ENCODE measurements at regions not wholly inside any gene's neighbourhood (a gene's known extent, or its start where the extent isn't known, plus 50 kb on each side); places are given as distances from the start of the nearest gene placed in this dataset.

GRCh38 chr3:59546522-59546921 is 496.7 kb upstream of the CFAP20DC start:
- no peak for DNase-seq (ENCODE audit: low read depth, low spot score)

DNA sequence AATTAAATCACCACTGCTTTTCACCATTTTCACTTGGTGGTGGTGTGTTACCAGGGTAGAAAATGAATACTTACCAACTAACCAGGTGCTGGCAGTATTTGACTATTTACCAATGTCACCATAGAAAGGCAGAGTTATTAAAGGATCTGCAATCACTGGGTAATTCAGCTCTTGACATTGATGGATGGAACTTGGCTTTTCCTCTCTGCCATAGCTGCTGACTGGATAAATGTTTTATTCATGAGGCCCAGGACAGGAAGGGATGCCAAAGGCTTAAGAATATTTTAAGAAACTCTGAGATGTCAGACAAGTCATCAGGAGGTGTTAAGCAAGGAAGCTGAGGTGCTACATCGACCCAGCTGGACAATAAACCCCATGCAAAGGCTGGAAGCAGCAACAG is 495.5 kb upstream of the CFAP20DC start:
- no peak for DNase-seq (ENCODE audit: low read depth, low spot score)

DNA sequence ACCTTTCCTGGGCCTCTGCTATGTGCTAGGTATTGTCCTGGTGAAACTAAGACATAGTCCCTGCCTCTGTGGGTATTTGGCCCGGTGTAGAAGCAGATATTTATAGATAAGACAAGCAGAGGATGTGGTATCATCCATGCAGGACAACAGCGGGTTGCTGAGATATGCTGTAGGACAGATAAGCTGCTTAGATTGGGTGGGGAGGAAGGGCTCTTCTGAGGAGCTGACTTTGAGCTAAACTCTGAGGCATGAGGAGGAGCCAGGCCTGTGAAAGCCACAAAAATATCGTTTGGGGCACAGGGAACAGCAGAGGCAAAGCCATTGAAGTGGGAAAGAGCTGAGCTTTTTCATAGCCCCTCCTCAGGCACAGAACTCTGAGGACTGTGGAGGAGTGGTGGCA is 492.5 kb upstream of the CFAP20DC start:
- DNase-seq (ENCODE audit: low read depth, low spot score) = no peak

GRCh38 chr3:59540696-59541095 is 490.9 kb upstream of the CFAP20DC start:
- DNase-seq (ENCODE audit: low read depth, low spot score) = no peak

- peak; percentile 41 for DNase-seq (ENCODE audit: low read depth, low spot score)
Observed at GRCh38 chr3:59540241-59540640, 490.4 kb upstream of the CFAP20DC start.

DNA sequence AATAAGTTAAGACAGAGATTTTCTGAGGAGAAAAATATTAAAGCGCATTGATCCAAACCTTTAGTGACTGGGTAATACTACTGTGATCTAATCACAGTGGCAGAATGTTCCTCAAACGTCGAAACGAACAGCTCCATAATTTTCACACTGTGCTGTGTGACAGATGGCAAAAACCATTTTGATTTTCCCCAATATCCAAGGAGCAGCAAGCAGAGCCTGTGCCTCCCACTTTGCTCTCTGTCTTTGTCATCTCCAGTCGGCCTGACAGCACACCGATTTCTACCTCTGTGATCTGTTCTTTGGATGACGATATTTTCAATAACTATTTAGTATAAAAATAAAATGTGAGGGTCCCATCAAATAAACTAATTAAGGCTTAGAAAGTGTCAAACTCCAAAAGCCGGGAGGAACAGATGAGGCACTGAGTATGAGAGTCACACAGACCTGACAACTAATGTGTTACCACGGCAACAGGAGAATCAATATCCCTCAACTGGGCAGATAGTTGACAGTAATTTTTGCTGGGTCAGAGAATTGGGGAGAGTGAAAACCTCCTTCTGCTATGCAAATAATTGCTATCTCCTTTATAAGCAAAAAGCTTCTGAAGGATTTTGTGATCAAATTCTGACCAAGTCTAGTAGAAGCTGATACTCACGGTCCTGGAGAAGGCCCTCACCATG is 489.1 kb upstream of the CFAP20DC start:
- DNase-seq (ENCODE audit: low read depth, low spot score) = no peak

DNA sequence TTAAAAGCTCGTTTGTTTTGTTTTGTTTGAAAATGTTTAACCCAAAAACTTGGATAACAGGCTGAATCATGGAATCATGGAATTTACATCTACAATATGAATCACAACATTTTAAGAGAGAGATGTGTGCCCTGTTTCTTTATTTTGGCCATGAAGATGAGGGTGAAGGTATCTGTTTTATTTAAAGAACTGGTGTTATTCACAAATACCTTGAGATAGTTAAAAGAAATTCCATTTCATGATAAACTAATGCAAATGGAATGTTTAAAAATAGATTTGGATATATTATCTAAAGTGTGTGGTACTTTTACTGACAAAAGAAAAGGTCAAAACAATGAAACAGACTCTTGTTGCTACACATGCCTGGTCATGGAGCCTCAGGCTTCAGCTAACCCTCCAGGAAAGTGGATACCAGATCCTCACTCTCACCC is 486.0 kb upstream of the CFAP20DC start:
- DNase-seq (ENCODE audit: low read depth, low spot score) = no peak

DNA sequence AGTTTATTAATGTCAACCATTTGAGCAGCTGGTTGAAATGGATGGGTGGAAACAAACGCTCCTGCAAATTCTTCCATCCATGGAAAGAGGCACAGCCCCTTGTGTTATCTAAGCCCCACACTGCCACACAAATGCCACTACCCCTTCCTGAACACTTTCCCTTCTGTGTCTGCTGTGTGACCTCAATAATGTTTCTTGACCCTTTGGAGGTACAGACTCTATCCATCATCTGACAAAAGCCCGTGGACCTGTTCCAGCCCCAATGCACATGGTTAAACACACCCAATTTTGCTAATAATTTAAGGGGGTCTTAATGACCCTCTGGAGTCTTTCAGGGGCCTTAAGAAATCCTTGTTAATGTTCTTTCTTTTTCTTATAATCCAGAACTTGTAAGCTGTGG is 482.2 kb upstream of the CFAP20DC start:
- no peak for DNase-seq (ENCODE audit: low read depth, low spot score)

DNA sequence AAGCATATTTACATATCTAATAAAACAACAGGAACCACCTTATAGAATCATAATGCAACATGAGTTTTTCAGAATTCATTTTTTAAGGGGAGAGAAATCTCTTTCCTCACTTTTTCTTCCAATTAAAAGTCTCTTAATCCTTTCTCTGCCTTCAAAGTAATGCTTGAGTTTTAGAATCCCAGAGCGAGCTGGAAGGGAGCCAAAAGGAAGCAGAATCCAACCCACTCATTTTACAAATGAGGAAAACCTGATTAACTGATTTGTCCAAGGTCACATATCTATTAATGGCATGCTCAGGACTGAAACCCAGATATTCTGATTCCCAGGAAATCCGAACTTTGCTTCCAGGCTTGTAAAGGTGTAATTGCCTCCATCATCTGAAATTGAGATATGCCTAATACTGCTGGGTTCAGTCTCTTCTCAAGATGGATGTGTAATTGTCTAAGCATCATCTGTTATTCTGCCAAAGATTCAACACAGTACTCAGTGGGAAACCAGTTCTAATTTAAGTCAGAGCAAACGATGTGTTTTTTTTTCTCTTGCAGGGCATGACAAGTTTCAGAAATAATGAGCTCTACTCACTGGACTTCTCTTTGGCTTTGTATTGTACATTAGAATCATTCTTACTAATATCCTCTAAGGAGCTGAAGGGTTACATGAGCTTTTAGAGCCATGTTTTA is 481.4 kb upstream of the CFAP20DC start:
- no peak for DNase-seq (ENCODE audit: low read depth, low spot score)

GRCh38 chr3:59528251-59528650 is 478.4 kb upstream of the CFAP20DC start:
- DNase-seq (ENCODE audit: low read depth, low spot score) = no peak

DNA sequence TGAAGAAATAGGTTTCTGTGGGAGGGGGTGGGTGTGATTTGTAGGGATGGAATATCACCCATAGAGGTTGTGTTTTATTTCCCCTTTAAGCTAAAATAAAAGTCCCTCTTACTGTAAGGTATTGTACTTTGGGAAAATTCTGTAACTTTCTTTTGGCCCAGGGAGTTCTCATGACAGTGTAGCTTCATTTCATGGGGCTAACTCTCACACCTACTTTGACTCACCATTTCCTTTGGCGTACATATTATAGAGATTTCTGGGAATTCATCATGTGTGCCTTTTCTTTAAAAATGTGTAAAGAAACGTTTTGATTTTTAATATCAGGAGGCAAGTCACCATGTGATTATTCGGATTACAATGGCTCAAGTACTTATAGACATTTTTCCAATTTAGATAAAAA is 477.7 kb upstream of the CFAP20DC start:
- DNase-seq (ENCODE audit: low read depth, low spot score) = no peak

DNA sequence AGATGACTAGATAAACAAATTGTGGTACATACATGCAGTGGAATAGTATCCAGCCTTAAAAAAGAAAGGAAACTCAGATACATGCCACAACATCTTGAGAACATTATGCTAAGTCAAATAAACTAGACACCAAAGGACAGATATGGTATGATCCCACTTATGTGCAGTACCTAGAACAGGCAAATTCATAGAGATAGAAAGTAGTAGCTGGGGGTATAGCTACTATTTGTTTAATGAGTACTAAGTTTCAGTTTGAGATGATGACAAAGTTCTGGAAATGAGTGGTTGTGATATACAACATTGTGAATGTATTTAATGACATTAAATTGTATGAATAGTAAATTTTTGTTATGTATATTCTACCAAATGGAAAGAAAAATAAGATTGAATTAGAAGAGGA is 477.2 kb upstream of the CFAP20DC start:
- no peak for DNase-seq (ENCODE audit: low read depth, low spot score)

DNA sequence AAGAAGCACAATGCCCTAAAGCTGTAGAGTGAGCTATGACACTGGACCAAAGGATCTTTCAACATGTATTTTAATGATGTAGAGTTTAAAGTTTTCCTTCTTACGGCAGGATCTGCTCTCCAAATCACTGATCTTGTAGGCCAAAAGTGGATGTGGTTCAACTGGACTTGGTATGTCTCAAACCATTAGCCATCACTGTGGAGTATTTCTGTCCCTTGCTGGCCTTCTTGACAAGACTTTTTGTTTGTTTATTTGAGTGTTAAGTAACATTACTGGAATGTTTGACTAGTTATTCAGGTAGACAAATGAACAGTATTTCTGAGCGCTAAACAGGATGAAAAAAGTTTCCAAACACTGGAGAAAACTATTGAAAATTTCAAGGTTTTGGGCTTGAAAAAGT is 472.7 kb upstream of the CFAP20DC start:
- no peak for DNase-seq (ENCODE audit: low read depth, low spot score)

DNA sequence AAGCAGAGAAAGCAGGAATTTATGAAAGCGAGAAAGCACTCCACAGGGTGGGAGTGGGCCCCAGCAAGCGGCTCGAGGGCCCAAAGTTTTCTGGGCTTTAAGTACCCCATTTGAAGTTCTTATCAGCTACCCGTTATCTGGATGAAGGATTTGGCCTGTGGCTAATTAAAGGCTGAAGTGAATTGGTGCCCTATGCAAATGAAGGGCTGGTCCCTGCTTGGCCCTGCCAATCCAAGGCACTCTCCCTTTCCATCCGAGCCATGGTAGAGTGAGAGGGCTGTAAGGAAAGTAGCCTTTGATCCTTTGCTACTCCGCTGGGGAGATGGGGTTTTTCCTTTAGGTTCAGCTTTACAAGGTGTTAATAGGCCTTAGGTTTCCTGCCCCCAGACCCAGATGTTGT is 469.3 kb upstream of the CFAP20DC start:
- no peak for DNase-seq (ENCODE audit: low read depth, low spot score)

DNA sequence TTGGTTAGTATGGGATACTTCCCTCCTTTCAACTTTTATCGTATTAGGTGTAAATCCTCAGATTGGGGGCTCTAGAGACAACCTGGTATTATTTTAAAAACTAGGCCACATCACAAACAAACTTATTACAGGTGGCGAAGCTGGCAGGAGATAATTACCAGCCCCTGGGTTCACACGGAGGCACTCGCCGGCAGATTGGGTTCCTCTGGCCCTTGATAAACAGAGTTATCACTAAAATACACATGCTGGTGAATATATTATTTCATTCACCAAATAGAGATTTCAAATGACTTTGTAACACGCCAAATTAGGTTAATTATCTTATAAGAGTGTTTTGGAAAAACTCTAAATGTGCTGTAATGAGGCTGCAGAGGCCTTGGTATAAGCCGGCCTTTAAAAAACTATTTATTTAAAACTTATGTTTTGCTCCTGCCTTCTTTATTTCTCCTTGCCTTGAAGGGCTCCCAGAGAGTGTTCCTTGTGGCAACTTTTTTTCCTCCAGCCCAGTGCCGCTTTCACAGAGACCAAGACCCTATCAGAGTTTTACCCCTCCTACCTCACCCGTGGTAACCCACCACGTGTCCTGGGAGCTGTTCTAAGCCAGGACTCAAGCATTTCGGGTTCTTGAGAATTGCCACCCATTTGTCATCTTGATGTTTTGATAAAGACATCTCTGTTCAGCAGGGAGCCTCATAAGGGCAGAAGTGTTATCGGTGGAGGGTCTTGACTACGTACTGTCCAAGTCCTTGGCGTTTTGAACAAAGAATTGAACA is 468.6 kb upstream of the CFAP20DC start:
- no peak for DNase-seq (ENCODE audit: low read depth, low spot score)

DNA sequence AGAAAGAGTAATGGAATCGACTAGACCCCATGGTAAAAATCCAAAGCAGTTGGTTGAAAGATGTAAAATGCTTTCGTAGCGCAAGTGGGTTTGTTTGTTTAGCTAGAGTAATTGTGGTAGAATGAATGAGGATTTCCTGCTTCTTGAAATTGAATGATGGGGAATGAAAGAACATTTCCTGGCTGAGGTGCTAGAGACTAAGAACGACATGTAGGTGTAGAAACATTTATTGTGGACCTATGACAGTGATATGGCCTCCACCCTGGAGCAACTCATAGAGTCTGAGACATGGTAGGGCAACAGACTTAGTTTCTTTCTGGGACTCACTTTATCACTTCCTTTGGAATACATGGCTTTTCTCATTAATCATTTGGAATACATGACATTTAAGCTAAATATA is 467.6 kb upstream of the CFAP20DC start:
- no peak for DNase-seq (ENCODE audit: low read depth, low spot score)

DNA sequence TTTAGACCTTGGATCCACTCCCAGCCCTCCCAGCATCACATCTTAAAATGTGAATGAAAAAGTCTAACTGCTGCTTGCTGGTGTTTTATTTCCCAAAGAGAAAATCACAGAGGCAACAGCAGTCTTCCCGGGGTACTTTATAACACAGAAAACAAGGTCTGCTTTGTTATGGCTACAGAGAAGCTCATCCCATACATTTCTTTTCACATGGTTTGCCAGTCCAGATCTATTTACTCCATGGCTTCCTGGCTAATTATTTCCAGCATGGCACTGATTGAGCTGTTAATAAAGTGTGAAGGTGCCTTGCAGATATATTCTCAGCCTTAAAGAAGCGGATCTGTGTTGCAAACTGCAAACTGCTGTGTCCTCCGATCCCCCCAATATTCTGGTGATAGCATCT is 466.1 kb upstream of the CFAP20DC start:
- DNase-seq (ENCODE audit: low read depth, low spot score) = no peak

- no peak for DNase-seq (ENCODE audit: low read depth, low spot score)
Observed at GRCh38 chr3:59514865-59515482, 465.1 kb upstream of the CFAP20DC start.

GRCh38 chr3:59513570-59513969 is 463.7 kb upstream of the CFAP20DC start:
- DNase-seq (ENCODE audit: low read depth, low spot score) = no peak

- DNase-seq (ENCODE audit: low read depth, low spot score) = no peak
Observed at GRCh38 chr3:59512066-59512465, 462.2 kb upstream of the CFAP20DC start.

DNA sequence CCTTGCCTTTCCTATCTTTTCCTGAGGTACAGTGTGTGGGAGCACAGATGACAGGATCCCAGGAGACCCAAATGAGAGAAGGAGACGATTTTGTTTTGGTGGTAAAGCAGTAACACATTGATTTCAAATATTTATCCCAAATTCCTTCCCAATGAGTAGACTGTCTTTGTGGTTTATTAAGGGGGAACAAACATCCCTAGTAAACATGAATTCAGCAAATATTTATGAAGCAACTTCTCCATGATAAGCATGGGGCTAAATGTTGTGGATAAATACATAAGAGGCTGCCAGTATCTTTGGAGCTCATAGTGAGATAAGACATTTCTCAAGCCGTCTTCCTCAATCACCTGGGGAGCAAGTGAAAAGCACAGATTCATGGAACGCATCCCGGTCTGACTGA is 460.8 kb upstream of the CFAP20DC start:
- no peak for DNase-seq (ENCODE audit: low read depth, low spot score)

GRCh38 chr3:59508273-59508672 is 458.4 kb upstream of the CFAP20DC start:
- no peak for DNase-seq (ENCODE audit: low read depth, low spot score)
